ENCODE measurements at regions not wholly inside any gene's neighbourhood (a gene's known extent, or its start where the extent isn't known, plus 50 kb on each side); places are given as distances from the start of the nearest gene placed in this dataset.
A peak's percentile ranks its signal among the peaks of the same experiment; 100 is the strongest.

DNA sequence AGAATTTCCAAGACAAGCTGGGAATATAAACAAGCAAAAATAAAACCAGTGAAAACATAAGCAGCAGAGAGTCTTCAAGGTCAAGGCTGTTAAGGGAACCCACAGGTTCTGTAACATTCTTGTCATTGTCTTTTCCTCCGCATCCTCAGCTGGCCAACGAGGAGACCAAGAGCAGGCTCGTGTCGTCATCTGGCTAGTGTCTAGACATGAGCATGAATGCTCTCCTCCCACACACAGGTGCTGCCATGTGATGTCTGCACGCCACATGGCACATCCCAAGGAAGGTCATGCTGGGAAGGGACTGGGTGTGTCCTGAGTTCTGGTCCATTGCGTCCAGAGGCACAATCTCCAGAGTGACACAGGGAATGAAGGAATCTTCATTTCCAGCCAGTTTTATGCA lies 156.2 kb downstream of the POLR2M start:
- H3K4me1 Mint-ChIP-seq: peaks cover under 1% of the 10 kb centered on the region
- H3K27me3 ChIP-seq (ENCODE audit: control insufficient read depth in 2 of 2, insufficient read depth in 2 of 2, low read length in 2 of 2): peaks cover 13 to 18% of the 10 kb centered on the region in 2 donors
- intact Hi-C loops (cut with micrococcal nuclease): loop anchor here in 1 of 2 donors (5.0 kb wide), 1 partner anchor 520 kb away; no protein-coding TSS in a partner anchor
- H3K27me3 Mint-ChIP-seq (ENCODE audit: low read depth in 3 of 3): peaks cover 10 to 30% (median 22%) of the 10 kb centered on the region in 3 donors
- TF ChIP-seq, protein P1, sequence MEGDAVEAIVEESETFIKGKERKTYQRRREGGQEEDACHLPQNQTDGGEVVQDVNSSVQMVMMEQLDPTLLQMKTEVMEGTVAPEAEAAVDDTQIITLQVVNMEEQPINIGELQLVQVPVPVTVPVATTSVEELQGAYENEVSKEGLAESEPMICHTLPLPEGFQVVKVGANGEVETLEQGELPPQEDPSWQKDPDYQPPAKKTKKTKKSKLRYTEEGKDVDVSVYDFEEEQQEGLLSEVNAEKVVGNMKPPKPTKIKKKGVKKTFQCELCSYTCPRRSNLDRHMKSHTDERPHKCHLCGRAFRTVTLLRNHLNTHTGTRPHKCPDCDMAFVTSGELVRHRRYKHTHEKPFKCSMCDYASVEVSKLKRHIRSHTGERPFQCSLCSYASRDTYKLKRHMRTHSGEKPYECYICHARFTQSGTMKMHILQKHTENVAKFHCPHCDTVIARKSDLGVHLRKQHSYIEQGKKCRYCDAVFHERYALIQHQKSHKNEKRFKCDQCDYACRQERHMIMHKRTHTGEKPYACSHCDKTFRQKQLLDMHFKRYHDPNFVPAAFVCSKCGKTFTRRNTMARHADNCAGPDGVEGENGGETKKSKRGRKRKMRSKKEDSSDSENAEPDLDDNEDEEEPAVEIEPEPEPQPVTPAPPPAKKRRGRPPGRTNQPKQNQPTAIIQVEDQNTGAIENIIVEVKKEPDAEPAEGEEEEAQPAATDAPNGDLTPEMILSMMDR (IDR thresholded peaks at IDR 0.05): no peak
- H3K27ac Mint-ChIP-seq: no peak overlapping the region
- H3K36me3 Mint-ChIP-seq: no peaks in the 10 kb centered on the region
- no peaks in the 10 kb centered on the region for H3K9me3 Mint-ChIP-seq
- no peak for DNase-seq
- no peaks in the 10 kb centered on the region for H3K4me1 ChIP-seq (ENCODE audit: control insufficient read depth in 1 of 2, insufficient read depth in 2 of 2, low read length in 2 of 2)
- 94% methylated on average over 3 of the region's 6 CpGs for WGBS (ENCODE audit: insufficient coverage)
- no peaks in the 10 kb centered on the region for H4K20me1 ChIP-seq (ENCODE audit: insufficient read depth, low read length)
- H3K4me3 Mint-ChIP-seq: no peak overlapping the region
- H3K36me3 ChIP-seq (replicated peaks in 1 of 2; ENCODE audit: control insufficient read depth in 1 of 2, insufficient read depth in 2 of 2, low read length in 2 of 2): no peaks in the 10 kb centered on the region
- no peak overlapping the region for H3K27ac ChIP-seq (ENCODE audit: low read depth in 1 of 2, low read length in 2 of 2)
- H3K4me3 ChIP-seq (replicated peaks in 1 of 3; ENCODE audit: low read depth in 2 of 3, low read length in 3 of 3): no peak overlapping the region
- no peak overlapping the region for H3K9ac ChIP-seq (ENCODE audit: insufficient read depth, low read length, poor library complexity, severe bottlenecking)
- no peak overlapping the region for H3K4me2 ChIP-seq (replicated peaks; ENCODE audit: extremely low read depth, low read length, poor library complexity, severe bottlenecking)
- H3K9me3 ChIP-seq (replicated peaks in 1 of 2; ENCODE audit: control insufficient read depth in 1 of 2, insufficient read depth in 1 of 2, low read length in 2 of 2): no peaks in the 10 kb centered on the region
- no peaks in the 10 kb centered on the region for H3K79me2 ChIP-seq (ENCODE audit: insufficient read depth, low read length)
- no peak overlapping the region for H2AFZ ChIP-seq (ENCODE audit: insufficient read depth, low read depth, low read length, poor library complexity, severe bottlenecking)

DNA sequence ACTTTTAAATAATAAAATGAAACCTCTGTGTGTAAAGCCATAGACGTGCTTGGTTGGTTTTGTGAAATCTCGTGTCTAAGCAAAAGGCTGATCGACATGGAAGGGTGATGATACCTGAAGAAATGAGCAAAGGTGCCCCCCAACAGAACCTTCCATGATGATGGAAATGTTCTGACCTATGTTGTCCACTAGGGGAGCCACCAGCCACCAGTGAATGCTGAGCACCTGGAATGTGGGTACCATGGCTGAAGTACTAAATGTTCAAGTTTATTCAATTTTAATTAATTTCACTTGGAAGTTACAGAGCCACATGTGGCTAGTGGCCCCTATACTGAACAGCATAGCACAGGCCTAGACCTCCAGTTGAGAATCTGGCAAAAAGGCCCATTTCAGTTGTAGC lies 158.8 kb downstream of the POLR2M start:
- intact Hi-C loops (cut with micrococcal nuclease): no loop called here
- no peak overlapping the region for H3K4me2 ChIP-seq (replicated peaks; ENCODE audit: extremely low read depth, low read length, poor library complexity, severe bottlenecking)
- H3K36me3 Mint-ChIP-seq: no peaks in the 10 kb centered on the region
- H3K4me3 Mint-ChIP-seq: no peak overlapping the region
- H3K27ac Mint-ChIP-seq: no peak overlapping the region
- H3K9me3 Mint-ChIP-seq: peaks cover 0 to 8% (median 6%) of the 10 kb centered on the region in 7 donors
- H3K9me3 ChIP-seq (replicated peaks in 1 of 2; ENCODE audit: control insufficient read depth in 1 of 2, insufficient read depth in 1 of 2, low read length in 2 of 2): peaks cover 0 to 4% of the 10 kb centered on the region in 2 donors
- H3K27ac ChIP-seq (ENCODE audit: low read depth in 1 of 2, low read length in 2 of 2): no peak overlapping the region
- H4K20me1 ChIP-seq (ENCODE audit: insufficient read depth, low read length): no peaks in the 10 kb centered on the region
- no peak overlapping the region for H2AFZ ChIP-seq (ENCODE audit: insufficient read depth, low read depth, low read length, poor library complexity, severe bottlenecking)
- H3K36me3 ChIP-seq (replicated peaks in 1 of 2; ENCODE audit: control insufficient read depth in 1 of 2, insufficient read depth in 2 of 2, low read length in 2 of 2): no peaks in the 10 kb centered on the region
- no peaks in the 10 kb centered on the region for H3K79me2 ChIP-seq (ENCODE audit: insufficient read depth, low read length)
- WGBS (ENCODE audit: insufficient coverage): 100% methylated on average over 2 of the region's 3 CpGs
- H3K4me3 ChIP-seq (replicated peaks in 1 of 3; ENCODE audit: low read depth in 2 of 3, low read length in 3 of 3): no peak overlapping the region
- peaks cover 5% of the 10 kb centered on the region for H3K4me1 Mint-ChIP-seq
- no peak overlapping the region for H3K9ac ChIP-seq (ENCODE audit: insufficient read depth, low read length, poor library complexity, severe bottlenecking)
- H3K4me1 ChIP-seq (ENCODE audit: control insufficient read depth in 1 of 2, insufficient read depth in 2 of 2, low read length in 2 of 2): no peaks in the 10 kb centered on the region
- no peak for DNase-seq
- peaks cover 6 to 32% of the 10 kb centered on the region in 2 donors for H3K27me3 ChIP-seq (ENCODE audit: control insufficient read depth in 2 of 2, insufficient read depth in 2 of 2, low read length in 2 of 2)
- TF ChIP-seq, protein P1 (IDR thresholded peaks at IDR 0.05): peak; percentile 32
- H3K27me3 Mint-ChIP-seq (ENCODE audit: low read depth in 3 of 3): peaks cover 16 to 44% (median 32%) of the 10 kb centered on the region in 3 donors
